ENCODE measurements at regions not wholly inside any gene's neighbourhood (a gene's known extent, or its start where the extent isn't known, plus 50 kb on each side); places are given as distances from the start of the nearest gene placed in this dataset.

- DNase-seq (ENCODE audit: low read depth, low spot score) = no peak
- FAIRE-seq = no peak
- ChIA-PET POLR2A (no interaction called here), CTCF (no interaction called here)
- Histone ChIP-seq H3K4me3 (replicated peaks in 1 of 3; ENCODE audit: insufficient read depth in 1 of 3, low read depth in 1 of 3, low read length in 3 of 3) (no peak overlapping the region), H2AFZ (ENCODE audit: low read depth, low read length) (no peak overlapping the region), H3K9me1 (replicated peaks; ENCODE audit: control insufficient read depth, extremely low read depth, insufficient read depth, low read length) (no peaks in the 10 kb centered on the region), H3K79me2 (ENCODE audit: control insufficient read depth, insufficient read depth, low read length) (no peaks in the 10 kb centered on the region), H4K20me1 (replicated peaks; ENCODE audit: control insufficient read depth, extremely low read depth, insufficient read depth, low read length) (no peaks in the 10 kb centered on the region), H3K9me3 (replicated peaks; ENCODE audit: control insufficient read depth, insufficient read depth, low read length) (peaks cover 5% of the 10 kb centered on the region), H3K27ac (ENCODE audit: insufficient read depth, low read depth, low read length) (no peak overlapping the region), H3K4me1 (ENCODE audit: control insufficient read depth, extremely low read depth, insufficient read depth, low read length) (no peaks in the 10 kb centered on the region), H3K9ac (replicated peaks; ENCODE audit: extremely low read depth, insufficient read depth, low read length) (no peak overlapping the region), H3K4me2 (ENCODE audit: insufficient read depth, low read length) (no peak overlapping the region), H3K27me3 (ENCODE audit: control insufficient read depth in 2 of 2, insufficient read depth in 2 of 2, low read length in 2 of 2) (no peaks in the 10 kb centered on the region), H3K36me3 (ENCODE audit: control insufficient read depth in 2 of 2, extremely low read depth in 1 of 2, insufficient read depth in 2 of 2, low read length in 2 of 2) (no peaks in the 10 kb centered on the region)
- TF ChIP-seq GATA2 (IDR thresholded peaks at IDR 0.05; ENCODE audit: insufficient read depth, insufficient read length, low read depth, low read length) (no peak), CTCF (IDR thresholded peaks at IDR 0.05; ENCODE audit: extremely low read depth in 1 of 2, insufficient read depth in 1 of 2, low read depth in 1 of 2, low read length in 2 of 2) (no peak), EZH2 (IDR thresholded peaks at IDR 0.05; ENCODE audit: borderline replicate concordance, low read depth, low read length, severe bottlenecking) (no peak), POLR2A (IDR thresholded peaks at IDR 0.05; ENCODE audit: low read depth, low read length) (no peak), MYC (IDR thresholded peaks at IDR 0.05; ENCODE audit: low read depth, low read length) (no peak), FOS (IDR thresholded peaks at IDR 0.05; ENCODE audit: borderline replicate concordance, insufficient read depth, low read length) (no peak), MAX (IDR thresholded peaks at IDR 0.05; ENCODE audit: insufficient read depth, insufficient read length) (no peak), POLR2AphosphoS5 (IDR thresholded peaks at IDR 0.05; ENCODE audit: insufficient read depth, low read depth, low read length) (no peak), JUN (IDR thresholded peaks at IDR 0.05; ENCODE audit: borderline replicate concordance, insufficient read depth, insufficient read length, low read depth) (no peak)
- intact Hi-C loops (cut with micrococcal nuclease) (no loop called here), dilution Hi-C loops (cut with MboI; ENCODE audit: extremely low pct_ligation_motif_present, low sequenced_read_pairs) (no loop called here)
- BruUV-seq (replicated peaks) = no TSS peak
These were observed 322.4 kb downstream of the BCL11B start for GRCh38 chr14:98949481-98950135.
